WTC11 (cell line): ENCODE measurements at regions not wholly inside any gene's neighbourhood (a gene's known extent, or its start where the extent isn't known, plus 50 kb on each side); places are given as distances from the start of the nearest gene placed in this dataset.

ENCODE experiments used
- ATAC-seq: fragments of 200-7000 bp; cut with Tn5 transposase; 2 replicates; pipeline ENCODE4 v1.10.0; 2021; ENCODE audit warnings: mild to moderate bottlenecking, moderate library complexity
- CTCF ChIA-PET: fragments of 300-600 bp; sonication (Branson Sonifier 250); formaldehyde crosslinking; loops from one replicate; lab custom pipeline; 2021; ENCODE audit warnings: antibody characterized with exemption; lab: Charles Lee
- POLR2A ChIA-PET: fragments of 350-600 bp; sonication (Branson Sonifier 250); formaldehyde crosslinking; loops from one replicate; lab custom pipeline; 2021; ENCODE audit warnings: antibody characterized with exemption; lab: Charles Lee
- DNase-seq: peaks from one replicate; pipeline ENCODE4 v3.0.0; 2021; ENCODE audit warnings: low spot score
- H3K27ac Mint-ChIP-seq: 2 replicates; pipeline ENCODE4 v1.8.0; 2021; ENCODE audit warnings: mixed read lengths
- H3K27me3 Mint-ChIP-seq: 2 replicates; pipeline ENCODE4 v1.8.0; 2021; ENCODE audit warnings: low read depth, mild to moderate bottlenecking, moderate library complexity, mixed read lengths
- H3K36me3 Mint-ChIP-seq: 2 replicates; pipeline ENCODE4 v1.8.0; 2021; ENCODE audit warnings: mixed read lengths
- H3K4me1 Mint-ChIP-seq: 2 replicates; pipeline ENCODE4 v1.8.0; 2022; ENCODE audit warnings: mixed read lengths
- H3K4me3 Mint-ChIP-seq: 2 replicates; pipeline ENCODE4 v1.8.0; 2021; ENCODE audit warnings: mild to moderate bottlenecking, moderate library complexity, mixed read lengths
- H3K9me3 Mint-ChIP-seq: 2 replicates; pipeline ENCODE4 v1.8.0; 2021; ENCODE audit warnings: mixed read lengths
- CREB1 ChIP-seq: sonication (generic); formaldehyde crosslinking; IDR thresholded peaks from 2 replicates; pipeline ENCODE4 v1.8.0; 2023; ENCODE audit warnings: mild to moderate bottlenecking, missing genetic modification reagents
- EMX1 ChIP-seq: fragments of 250-450 bp; sonication (Bioruptor Pico); IDR thresholded peaks from 2 replicates; pipeline ENCODE4 v1.8.0; 2021; ENCODE audit warnings: mild to moderate bottlenecking
- HMGA2 ChIP-seq: fragments of 250-450 bp; sonication (Bioruptor Pico); IDR thresholded peaks from 2 replicates; pipeline ENCODE4 v1.4.0; 2021; ENCODE audit warnings: mild to moderate bottlenecking, moderate library complexity
- IRF2 ChIP-seq: sonication (generic); formaldehyde crosslinking; IDR thresholded peaks from 2 replicates; pipeline ENCODE4 v1.8.0; 2022; ENCODE audit warnings: low read depth, missing genetic modification reagents, borderline replicate concordance
- MYBL2 ChIP-seq: sonication (generic); formaldehyde crosslinking; IDR thresholded peaks from 2 replicates; pipeline ENCODE4 v1.8.1; 2023; ENCODE audit warnings: mild to moderate bottlenecking, moderate library complexity, missing genetic modification reagents
- NFE2L1 ChIP-seq: sonication (generic); formaldehyde crosslinking; IDR thresholded peaks from 2 replicates; pipeline ENCODE4 v1.8.1; 2023; ENCODE audit warnings: missing genetic modification reagents
- SMAD4 ChIP-seq: sonication (generic); formaldehyde crosslinking; IDR thresholded peaks from 2 replicates; pipeline ENCODE4 v1.8.0; 2022; ENCODE audit warnings: mild to moderate bottlenecking, missing genetic modification reagents
- ZNF396 ChIP-seq: fragments of 250-450 bp; sonication (Bioruptor Pico); IDR thresholded peaks from 2 replicates; pipeline ENCODE4 v1.8.0; 2021; ENCODE audit warnings: mild to moderate bottlenecking, moderate library complexity, borderline replicate concordance
- ZNF416 ChIP-seq: fragments of 250-450 bp; sonication (Bioruptor Pico); IDR thresholded peaks from 2 replicates; pipeline ENCODE4 v1.9.0; 2021; ENCODE audit warnings: mild to moderate bottlenecking, inconsistent platforms
- ZNF671 ChIP-seq: fragments of 250-450 bp; sonication (Bioruptor Pico); IDR thresholded peaks from 2 replicates; pipeline ENCODE4 v1.8.0; 2021; ENCODE audit warnings: mild to moderate bottlenecking
- TF ChIP-seq, protein P1 (sequence below): sonication (generic); formaldehyde crosslinking; IDR thresholded peaks from 2 replicates; pipeline ENCODE4 v1.8.1; 2023; ENCODE audit warnings: mild to moderate bottlenecking, moderate library complexity, missing genetic modification reagents
- TF ChIP-seq, protein P2 (sequence below): sonication (generic); formaldehyde crosslinking; conservative IDR thresholded peaks from 2 replicates; pipeline ENCODE4 v1.8.1; 2022; ENCODE audit warnings: mild to moderate bottlenecking, missing genetic modification reagents
- TF ChIP-seq, protein P3 (sequence below): sonication (generic); formaldehyde crosslinking; IDR thresholded peaks from 2 replicates; pipeline ENCODE4 v1.8.1; 2022; ENCODE audit warnings: low read depth, mild to moderate bottlenecking, moderate library complexity, missing genetic modification reagents, borderline replicate concordance
- TF ChIP-seq, protein P4 (sequence below): sonication (generic); formaldehyde crosslinking; IDR thresholded peaks from 2 replicates; pipeline ENCODE4 v1.8.0; 2023; ENCODE audit warnings: mild to moderate bottlenecking, missing genetic modification reagents
- TF ChIP-seq, protein P5 (sequence below): sonication (generic); formaldehyde crosslinking; IDR thresholded peaks from 2 replicates; pipeline ENCODE4 v1.8.0; 2023; ENCODE audit warnings: missing genetic modification reagents
- TF ChIP-seq, protein P6 (sequence below): fragments of 200-600 bp; IDR thresholded peaks from 2 replicates; pipeline ENCODE4 v1.8.0; 2022; ENCODE audit warnings: antibody characterized with exemption
- TF ChIP-seq, protein P7 (sequence below): fragments of 250-450 bp; sonication (Bioruptor Pico); IDR thresholded peaks from 2 replicates; pipeline ENCODE4 v1.9.0; 2021; ENCODE audit warnings: moderate library complexity, mild to moderate bottlenecking, inconsistent platforms, borderline replicate concordance

DNA sequence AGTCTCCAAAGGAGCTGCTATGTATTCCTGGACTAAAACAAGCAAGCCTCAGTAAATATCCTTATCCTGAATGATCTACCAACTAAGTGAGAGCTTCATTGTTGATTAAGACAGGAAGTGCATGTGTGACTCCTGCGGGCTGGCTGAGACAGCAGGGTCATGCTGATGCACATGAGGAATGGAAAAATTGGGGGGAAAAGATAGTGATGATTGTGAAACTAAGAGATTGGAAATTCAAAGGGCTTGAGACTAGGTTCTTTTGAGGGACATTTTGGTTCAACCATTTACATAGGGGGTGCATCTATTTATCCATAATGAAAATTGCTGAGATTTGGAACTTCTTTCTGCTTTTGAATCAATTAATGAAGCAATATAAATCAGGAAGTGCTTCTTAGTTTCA lies 61.1 kb upstream of the C1QTNF7 start:
- TF ChIP-seq CREB1 (CRISPR knock-in tag) (no peak), SMAD4 (CRISPR knock-in tag) (no peak), IRF2 (CRISPR knock-in tag) (no peak), ZNF416 (CRISPR knock-in tag) (no peak), HMGA2 (CRISPR knock-in tag) (no peak)
- TF ChIP-seq, protein P1, sequence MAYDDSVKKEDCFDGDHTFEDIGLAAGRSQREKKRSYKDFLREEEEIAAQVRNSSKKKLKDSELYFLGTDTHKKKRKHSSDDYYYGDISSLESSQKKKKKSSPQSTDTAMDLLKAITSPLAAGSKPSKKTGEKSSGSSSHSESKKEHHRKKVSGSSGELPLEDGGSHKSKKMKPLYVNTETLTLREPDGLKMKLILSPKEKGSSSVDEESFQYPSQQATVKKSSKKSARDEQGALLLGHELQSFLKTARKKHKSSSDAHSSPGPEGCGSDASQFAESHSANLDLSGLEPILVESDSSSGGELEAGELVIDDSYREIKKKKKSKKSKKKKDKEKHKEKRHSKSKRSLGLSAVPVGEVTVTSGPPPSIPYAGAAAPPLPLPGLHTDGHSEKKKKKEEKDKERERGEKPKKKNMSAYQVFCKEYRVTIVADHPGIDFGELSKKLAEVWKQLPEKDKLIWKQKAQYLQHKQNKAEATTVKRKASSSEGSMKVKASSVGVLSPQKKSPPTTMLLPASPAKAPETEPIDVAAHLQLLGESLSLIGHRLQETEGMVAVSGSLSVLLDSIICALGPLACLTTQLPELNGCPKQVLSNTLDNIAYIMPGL (CRISPR knock-in tag): no peak
- TF ChIP-seq, protein P2, sequence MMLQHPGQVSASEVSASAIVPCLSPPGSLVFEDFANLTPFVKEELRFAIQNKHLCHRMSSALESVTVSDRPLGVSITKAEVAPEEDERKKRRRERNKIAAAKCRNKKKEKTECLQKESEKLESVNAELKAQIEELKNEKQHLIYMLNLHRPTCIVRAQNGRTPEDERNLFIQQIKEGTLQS (CRISPR knock-in tag): no peak
- no peaks in the 10 kb centered on the region for H3K36me3 Mint-ChIP-seq
- H3K27me3 Mint-ChIP-seq: no peaks in the 10 kb centered on the region
- POLR2A ChIA-PET: no interaction called here
- H3K27ac Mint-ChIP-seq: no peak overlapping the region
- ATAC-seq (peak; percentile 36; the same call in 1 of the 2 replicates), DNase-seq (no peak)
- H3K4me1 Mint-ChIP-seq: peaks cover 10% of the 10 kb centered on the region
- H3K4me3 Mint-ChIP-seq: no peak overlapping the region
- CTCF ChIA-PET: no interaction called here
- no peaks in the 10 kb centered on the region for H3K9me3 Mint-ChIP-seq

DNA sequence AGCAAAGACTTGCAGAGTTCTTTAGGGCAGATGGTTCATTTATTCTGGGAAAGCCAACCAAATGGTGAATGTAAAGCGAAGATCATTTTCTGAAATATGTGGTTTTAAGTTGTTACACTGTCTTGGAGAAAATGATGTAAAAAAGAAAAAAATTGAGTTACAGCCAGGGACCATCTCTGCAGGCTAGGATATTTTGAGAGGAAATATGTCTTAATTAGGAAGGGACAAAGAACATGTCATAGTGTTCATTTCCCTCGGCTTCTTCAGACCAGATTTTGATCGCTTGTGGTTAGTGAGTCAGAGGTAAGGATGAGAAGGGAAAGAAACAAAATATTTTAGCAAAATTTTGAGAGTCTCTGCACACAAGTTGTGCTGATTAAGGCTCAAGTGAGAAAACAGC lies 59.0 kb upstream of the C1QTNF7 start:
- H3K27ac Mint-ChIP-seq: no peak overlapping the region
- peaks cover 5% of the 10 kb centered on the region for H3K4me1 Mint-ChIP-seq
- POLR2A ChIA-PET: no interaction called here

DNA sequence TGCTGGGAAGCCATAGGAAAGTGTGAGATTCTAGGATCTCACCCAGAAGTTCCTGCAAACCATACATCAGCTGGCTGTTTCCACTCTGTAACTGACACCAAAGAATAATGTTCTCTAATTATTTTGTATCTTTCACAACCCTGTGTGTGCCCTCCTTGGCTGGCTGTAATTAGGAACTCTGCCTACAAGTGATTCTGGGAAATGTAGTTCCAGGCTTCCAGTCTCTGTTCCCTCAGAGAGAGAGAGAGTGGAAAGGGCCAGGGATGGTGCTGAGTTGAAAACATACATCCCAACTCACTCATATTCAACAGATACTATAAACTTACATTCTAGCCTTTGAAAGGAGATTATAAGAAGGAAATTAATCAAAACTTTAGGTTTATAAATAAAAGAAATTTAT lies 57.5 kb upstream of the C1QTNF7 start:
- no peaks in the 10 kb centered on the region; the same call in 1 of the 2 replicates for H3K27me3 Mint-ChIP-seq
- H3K9me3 Mint-ChIP-seq: no peaks in the 10 kb centered on the region
- DNase-seq: no peak
- no peaks in the 10 kb centered on the region for H3K36me3 Mint-ChIP-seq
- ATAC-seq: peak; percentile 68
- CTCF ChIA-PET: no interaction called here
- POLR2A ChIA-PET: no interaction called here
- TF ChIP-seq, protein P3, sequence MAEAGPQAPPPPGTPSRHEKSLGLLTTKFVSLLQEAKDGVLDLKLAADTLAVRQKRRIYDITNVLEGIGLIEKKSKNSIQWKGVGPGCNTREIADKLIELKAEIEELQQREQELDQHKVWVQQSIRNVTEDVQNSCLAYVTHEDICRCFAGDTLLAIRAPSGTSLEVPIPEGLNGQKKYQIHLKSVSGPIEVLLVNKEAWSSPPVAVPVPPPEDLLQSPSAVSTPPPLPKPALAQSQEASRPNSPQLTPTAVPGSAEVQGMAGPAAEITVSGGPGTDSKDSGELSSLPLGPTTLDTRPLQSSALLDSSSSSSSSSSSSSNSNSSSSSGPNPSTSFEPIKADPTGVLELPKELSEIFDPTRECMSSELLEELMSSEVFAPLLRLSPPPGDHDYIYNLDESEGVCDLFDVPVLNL (CRISPR knock-in tag): no peak
- no peak for TF ChIP-seq ZNF671
- no peak for TF ChIP-seq EMX1 (CRISPR knock-in tag)
- no peak for TF ChIP-seq MYBL2 (CRISPR knock-in tag)
- TF ChIP-seq, protein P4, sequence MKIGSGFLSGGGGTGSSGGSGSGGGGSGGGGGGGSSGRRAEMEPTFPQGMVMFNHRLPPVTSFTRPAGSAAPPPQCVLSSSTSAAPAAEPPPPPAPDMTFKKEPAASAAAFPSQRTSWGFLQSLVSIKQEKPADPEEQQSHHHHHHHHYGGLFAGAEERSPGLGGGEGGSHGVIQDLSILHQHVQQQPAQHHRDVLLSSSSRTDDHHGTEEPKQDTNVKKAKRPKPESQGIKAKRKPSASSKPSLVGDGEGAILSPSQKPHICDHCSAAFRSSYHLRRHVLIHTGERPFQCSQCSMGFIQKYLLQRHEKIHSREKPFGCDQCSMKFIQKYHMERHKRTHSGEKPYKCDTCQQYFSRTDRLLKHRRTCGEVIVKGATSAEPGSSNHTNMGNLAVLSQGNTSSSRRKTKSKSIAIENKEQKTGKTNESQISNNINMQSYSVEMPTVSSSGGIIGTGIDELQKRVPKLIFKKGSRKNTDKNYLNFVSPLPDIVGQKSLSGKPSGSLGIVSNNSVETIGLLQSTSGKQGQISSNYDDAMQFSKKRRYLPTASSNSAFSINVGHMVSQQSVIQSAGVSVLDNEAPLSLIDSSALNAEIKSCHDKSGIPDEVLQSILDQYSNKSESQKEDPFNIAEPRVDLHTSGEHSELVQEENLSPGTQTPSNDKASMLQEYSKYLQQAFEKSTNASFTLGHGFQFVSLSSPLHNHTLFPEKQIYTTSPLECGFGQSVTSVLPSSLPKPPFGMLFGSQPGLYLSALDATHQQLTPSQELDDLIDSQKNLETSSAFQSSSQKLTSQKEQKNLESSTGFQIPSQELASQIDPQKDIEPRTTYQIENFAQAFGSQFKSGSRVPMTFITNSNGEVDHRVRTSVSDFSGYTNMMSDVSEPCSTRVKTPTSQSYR (CRISPR knock-in tag): no peak
- TF ChIP-seq, protein P5, sequence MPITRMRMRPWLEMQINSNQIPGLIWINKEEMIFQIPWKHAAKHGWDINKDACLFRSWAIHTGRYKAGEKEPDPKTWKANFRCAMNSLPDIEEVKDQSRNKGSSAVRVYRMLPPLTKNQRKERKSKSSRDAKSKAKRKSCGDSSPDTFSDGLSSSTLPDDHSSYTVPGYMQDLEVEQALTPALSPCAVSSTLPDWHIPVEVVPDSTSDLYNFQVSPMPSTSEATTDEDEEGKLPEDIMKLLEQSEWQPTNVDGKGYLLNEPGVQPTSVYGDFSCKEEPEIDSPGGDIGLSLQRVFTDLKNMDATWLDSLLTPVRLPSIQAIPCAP (CRISPR knock-in tag): no peak
- TF ChIP-seq, protein P6, sequence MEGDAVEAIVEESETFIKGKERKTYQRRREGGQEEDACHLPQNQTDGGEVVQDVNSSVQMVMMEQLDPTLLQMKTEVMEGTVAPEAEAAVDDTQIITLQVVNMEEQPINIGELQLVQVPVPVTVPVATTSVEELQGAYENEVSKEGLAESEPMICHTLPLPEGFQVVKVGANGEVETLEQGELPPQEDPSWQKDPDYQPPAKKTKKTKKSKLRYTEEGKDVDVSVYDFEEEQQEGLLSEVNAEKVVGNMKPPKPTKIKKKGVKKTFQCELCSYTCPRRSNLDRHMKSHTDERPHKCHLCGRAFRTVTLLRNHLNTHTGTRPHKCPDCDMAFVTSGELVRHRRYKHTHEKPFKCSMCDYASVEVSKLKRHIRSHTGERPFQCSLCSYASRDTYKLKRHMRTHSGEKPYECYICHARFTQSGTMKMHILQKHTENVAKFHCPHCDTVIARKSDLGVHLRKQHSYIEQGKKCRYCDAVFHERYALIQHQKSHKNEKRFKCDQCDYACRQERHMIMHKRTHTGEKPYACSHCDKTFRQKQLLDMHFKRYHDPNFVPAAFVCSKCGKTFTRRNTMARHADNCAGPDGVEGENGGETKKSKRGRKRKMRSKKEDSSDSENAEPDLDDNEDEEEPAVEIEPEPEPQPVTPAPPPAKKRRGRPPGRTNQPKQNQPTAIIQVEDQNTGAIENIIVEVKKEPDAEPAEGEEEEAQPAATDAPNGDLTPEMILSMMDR: no peak
- TF ChIP-seq, protein P7, sequence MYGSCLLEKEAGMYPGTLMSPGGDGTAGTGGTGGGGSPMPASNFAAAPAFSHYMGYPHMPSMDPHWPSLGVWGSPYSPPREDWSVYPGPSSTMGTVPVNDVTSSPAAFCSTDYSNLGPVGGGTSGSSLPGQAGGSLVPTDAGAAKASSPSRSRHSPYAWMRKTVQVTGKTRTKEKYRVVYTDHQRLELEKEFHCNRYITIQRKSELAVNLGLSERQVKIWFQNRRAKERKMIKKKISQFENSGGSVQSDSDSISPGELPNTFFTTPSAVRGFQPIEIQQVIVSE (CRISPR knock-in tag): no peak
- no peak for TF ChIP-seq NFE2L1
- no peak for TF ChIP-seq IRF2 (CRISPR knock-in tag)
- peaks cover 10% of the 10 kb centered on the region for H3K4me1 Mint-ChIP-seq
- no peak overlapping the region for H3K27ac Mint-ChIP-seq
- no peak overlapping the region for H3K4me3 Mint-ChIP-seq

More for the DNA sequence above, 59.0 kb upstream of the C1QTNF7 start:
- Mint-ChIP-seq H3K36me3 (no peaks in the 10 kb centered on the region), H3K27me3 (no peaks in the 10 kb centered on the region), H3K9me3 (no peaks in the 10 kb centered on the region), H3K4me3 (no peak overlapping the region)
- TF ChIP-seq ZNF396 (CRISPR knock-in tag): no peak
- no peak for TF ChIP-seq SMAD4 (CRISPR knock-in tag)
- DNase-seq (no peak), ATAC-seq (no peak)
- CTCF ChIA-PET: no interaction called here
